Suprapubic skin (tissue), 4 donors: ENCODE measurements at regions not wholly inside any gene's neighbourhood (a gene's known extent, or its start where the extent isn't known, plus 50 kb on each side); places are given as distances from the start of the nearest gene placed in this dataset.

Experiments
- DNase-seq, 2 donors: peaks; one replicate each; pipeline ENCODE4 v3.0.0-alpha.2; 2019; ENCODE audit warnings: low spot score in 2 of 2
- H3K27ac ChIP-seq: fragments of 200-600 bp; sonication (generic); one replicate; pipeline ENCODE4 v1.5.1; 2019
- H3K27me3 ChIP-seq: fragments of 200-600 bp; sonication (generic); one replicate; pipeline ENCODE4 v1.5.1; 2019
- H3K36me3 ChIP-seq: fragments of 200-600 bp; sonication (generic); one replicate; pipeline ENCODE4 v1.5.1; 2019
- H3K4me1 ChIP-seq: fragments of 200-600 bp; sonication (generic); one replicate; pipeline ENCODE4 v1.5.1; 2019
- H3K4me3 ChIP-seq: fragments of 200-600 bp; sonication (generic); one replicate; pipeline ENCODE4 v1.5.1; 2019; ENCODE audit warnings: mild to moderate bottlenecking
- H3K9me3 ChIP-seq: fragments of 200-600 bp; sonication (generic); one replicate; pipeline ENCODE4 v1.5.1; 2019
- EP300 ChIP-seq: sonication (generic); formaldehyde crosslinking; IDR thresholded peaks from one replicate; pipeline ENCODE4 v1.6.1; 2017; ENCODE audit warnings: antibody characterized with exemption
- POLR2A ChIP-seq, 2 donors: fragments of 450-650 bp; IDR thresholded peaks; one replicate each; pipeline ENCODE4 v1.6.1; 2017; ENCODE audit warnings: antibody characterized with exemption in 2 of 2, mild to moderate bottlenecking in 2 of 2, moderate library complexity in 2 of 2
- POLR2AphosphoS5 ChIP-seq, 3 donors: sonication (generic); formaldehyde crosslinking; IDR thresholded peaks; one replicate each; pipeline ENCODE4 v1.6.1; 2017; ENCODE audit warnings: antibody characterized with exemption in 3 of 3
- WGBS: methylation state at CpG from one replicate; pipeline ENCODE4 v1.1.5; 2018; 5-methylcytosine and 5-hydroxymethylcytosine counted together
- TF ChIP-seq, protein P1 (sequence below), 2 donors: fragments of 200-600 bp in 1 of 2; fragments of 450-650 bp in 1 of 2; sonication (generic) in 1 of 2; IDR thresholded peaks; one replicate each; pipeline ENCODE4 v1.5.1; 2016 to 2019; ENCODE audit warnings: antibody characterized with exemption in 2 of 2, mild to moderate bottlenecking in 1 of 2, moderate library complexity in 1 of 2

DNA sequence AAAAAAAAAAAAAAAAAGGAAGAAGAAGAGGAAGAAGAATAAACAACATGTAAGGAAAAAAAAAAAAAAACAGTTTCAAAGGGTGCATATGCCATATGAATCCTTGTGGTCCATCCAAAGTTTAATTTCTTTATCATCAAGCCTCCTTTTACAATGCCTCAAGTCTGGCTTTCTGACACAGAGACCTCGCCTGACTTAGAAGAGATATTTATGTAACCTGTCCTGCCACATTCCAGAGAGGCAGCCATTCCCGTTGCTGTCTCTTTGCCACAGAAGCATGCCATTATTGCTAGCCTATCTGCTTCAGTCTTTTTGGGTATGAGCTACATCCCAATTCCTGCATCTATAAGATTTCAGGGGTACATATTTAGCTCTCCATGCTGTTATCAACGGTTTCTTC, 596.7 kb upstream of the ATP2B1 start:
- H3K9me3 ChIP-seq = no peaks in the 10 kb centered on the region
- 59% methylated on average over 3 of the region's 3 CpGs for WGBS
- H3K27ac ChIP-seq = no peak overlapping the region
- peaks cover 4% of the 10 kb centered on the region for H3K4me1 ChIP-seq
- no peaks in the 10 kb centered on the region for H3K27me3 ChIP-seq
- H3K4me3 ChIP-seq = no peak overlapping the region
- TF ChIP-seq POLR2A (IDR thresholded peaks at IDR 0.05) = no peak
- TF ChIP-seq, protein P1, sequence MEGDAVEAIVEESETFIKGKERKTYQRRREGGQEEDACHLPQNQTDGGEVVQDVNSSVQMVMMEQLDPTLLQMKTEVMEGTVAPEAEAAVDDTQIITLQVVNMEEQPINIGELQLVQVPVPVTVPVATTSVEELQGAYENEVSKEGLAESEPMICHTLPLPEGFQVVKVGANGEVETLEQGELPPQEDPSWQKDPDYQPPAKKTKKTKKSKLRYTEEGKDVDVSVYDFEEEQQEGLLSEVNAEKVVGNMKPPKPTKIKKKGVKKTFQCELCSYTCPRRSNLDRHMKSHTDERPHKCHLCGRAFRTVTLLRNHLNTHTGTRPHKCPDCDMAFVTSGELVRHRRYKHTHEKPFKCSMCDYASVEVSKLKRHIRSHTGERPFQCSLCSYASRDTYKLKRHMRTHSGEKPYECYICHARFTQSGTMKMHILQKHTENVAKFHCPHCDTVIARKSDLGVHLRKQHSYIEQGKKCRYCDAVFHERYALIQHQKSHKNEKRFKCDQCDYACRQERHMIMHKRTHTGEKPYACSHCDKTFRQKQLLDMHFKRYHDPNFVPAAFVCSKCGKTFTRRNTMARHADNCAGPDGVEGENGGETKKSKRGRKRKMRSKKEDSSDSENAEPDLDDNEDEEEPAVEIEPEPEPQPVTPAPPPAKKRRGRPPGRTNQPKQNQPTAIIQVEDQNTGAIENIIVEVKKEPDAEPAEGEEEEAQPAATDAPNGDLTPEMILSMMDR (IDR thresholded peaks at IDR 0.05) = no peak
- no peak for TF ChIP-seq EP300
- no peak for TF ChIP-seq POLR2AphosphoS5 (IDR thresholded peaks at IDR 0.05)
- DNase-seq = no peak
- H3K36me3 ChIP-seq = no peaks in the 10 kb centered on the region

GRCh38 chr12:90304231-90304630, 595.6 kb upstream of the ATP2B1 start:
- no peak overlapping the region for H3K4me3 ChIP-seq
- 100% methylated on average over 2 of the region's 2 CpGs for WGBS
- H3K4me1 ChIP-seq = peaks cover 5% of the 10 kb centered on the region
- DNase-seq = no peak
- no peaks in the 10 kb centered on the region for H3K27me3 ChIP-seq
- H3K27ac ChIP-seq = no peak overlapping the region
- no peaks in the 10 kb centered on the region for H3K36me3 ChIP-seq
- TF ChIP-seq, protein P1 (IDR thresholded peaks at IDR 0.05) = no peak
- TF ChIP-seq POLR2A (IDR thresholded peaks at IDR 0.05) (no peak), POLR2AphosphoS5 (IDR thresholded peaks at IDR 0.05) (no peak)
- H3K9me3 ChIP-seq = no peaks in the 10 kb centered on the region

GRCh38 chr12:90303771-90304170, 595.1 kb upstream of the ATP2B1 start:
- Histone ChIP-seq H3K27me3 (no peaks in the 10 kb centered on the region), H3K27ac (no peak overlapping the region), H3K36me3 (no peaks in the 10 kb centered on the region), H3K9me3 (no peaks in the 10 kb centered on the region), H3K4me3 (no peak overlapping the region), H3K4me1 (peaks cover 9% of the 10 kb centered on the region)
- DNase-seq = no peak
- TF ChIP-seq EP300 = no peak
- no peak for TF ChIP-seq POLR2AphosphoS5 (IDR thresholded peaks at IDR 0.05)
- no peak for TF ChIP-seq POLR2A (IDR thresholded peaks at IDR 0.05)
- TF ChIP-seq, protein P1 (IDR thresholded peaks at IDR 0.05) = no peak

- 78% methylated on average over 1 of the region's 1 CpG for WGBS
- DNase-seq = no peak
- no peak overlapping the region for H3K4me3 ChIP-seq
- H3K27ac ChIP-seq = no peak overlapping the region
- TF ChIP-seq POLR2AphosphoS5 (IDR thresholded peaks at IDR 0.05) (no peak), EP300 (no peak), POLR2A (IDR thresholded peaks at IDR 0.05) (no peak)
- TF ChIP-seq, protein P1 (IDR thresholded peaks at IDR 0.05) = no peak
- no peaks in the 10 kb centered on the region for H3K9me3 ChIP-seq
- H3K27me3 ChIP-seq = no peaks in the 10 kb centered on the region
- H3K36me3 ChIP-seq = no peaks in the 10 kb centered on the region
- H3K4me1 ChIP-seq = peaks cover 14% of the 10 kb centered on the region
Observed at GRCh38 chr12:90301561-90302133, 593.0 kb upstream of the ATP2B1 start.

DNA sequence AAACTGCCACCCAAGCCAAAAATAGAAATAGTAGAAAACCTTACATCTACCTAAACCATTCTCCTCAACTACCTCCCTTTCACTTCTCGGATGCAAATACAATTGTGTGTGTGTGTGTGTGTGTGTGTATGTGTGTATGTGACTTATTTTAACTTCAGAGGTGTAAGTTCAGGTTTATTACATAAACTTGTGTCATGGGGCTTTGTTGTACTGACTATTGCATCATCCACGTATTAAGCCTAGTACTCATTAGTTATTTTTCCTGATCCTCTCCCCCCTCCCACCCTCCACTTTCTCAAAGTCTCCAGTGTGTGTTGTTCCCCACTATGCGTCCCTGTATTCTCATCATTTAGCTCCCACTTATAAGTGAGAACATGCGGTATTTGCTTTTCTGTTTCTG, 592.5 kb upstream of the ATP2B1 start:
- no peak for TF ChIP-seq POLR2AphosphoS5 (IDR thresholded peaks at IDR 0.05)
- Histone ChIP-seq H3K27ac (no peak overlapping the region), H3K4me1 (peaks cover 14% of the 10 kb centered on the region), H3K36me3 (no peaks in the 10 kb centered on the region), H3K9me3 (no peaks in the 10 kb centered on the region), H3K4me3 (no peak overlapping the region), H3K27me3 (no peaks in the 10 kb centered on the region)
- no peak for DNase-seq
- WGBS = 90% methylated on average over 4 of the region's 4 CpGs

DNA sequence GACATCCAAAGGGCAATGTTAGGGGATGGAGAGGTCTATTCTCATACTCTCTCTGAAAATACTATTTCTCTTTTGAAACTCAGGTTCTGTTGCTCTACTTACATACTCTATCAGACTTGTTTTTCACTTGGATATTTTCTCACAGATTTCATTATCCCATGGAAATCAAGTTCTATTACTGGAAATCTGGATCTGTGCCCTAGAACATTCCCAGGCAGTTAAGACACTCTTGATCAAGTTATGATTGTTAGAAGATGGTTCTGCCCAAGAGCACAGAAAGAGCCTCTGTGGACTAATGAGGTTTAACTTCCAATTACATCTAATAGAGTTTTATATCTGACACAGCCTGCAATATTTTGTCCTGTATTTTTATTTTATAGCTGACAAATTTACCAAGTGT, 591.0 kb upstream of the ATP2B1 start:
- TF ChIP-seq, protein P1 (IDR thresholded peaks at IDR 0.05) = no peak
- no peak for TF ChIP-seq POLR2AphosphoS5 (IDR thresholded peaks at IDR 0.05)
- TF ChIP-seq POLR2A (IDR thresholded peaks at IDR 0.05) = no peak
- Histone ChIP-seq H3K4me1 (peaks cover 11% of the 10 kb centered on the region), H3K9me3 (no peaks in the 10 kb centered on the region), H3K4me3 (no peak overlapping the region), H3K36me3 (no peaks in the 10 kb centered on the region), H3K27ac (no peak overlapping the region), H3K27me3 (no peaks in the 10 kb centered on the region)
- DNase-seq = no peak
